ENCODE measurements at regions not wholly inside any gene's neighbourhood (a gene's known extent, or its start where the extent isn't known, plus 50 kb on each side); places are given as distances from the start of the nearest gene placed in this dataset.

GRCh38 chr2:129314120-129314519 is 665.3 kb upstream of the RAB6C start:
- no peak for TF ChIP-seq CTCF (conservative IDR thresholded peaks at IDR 0.05; ENCODE audit: low read depth, low read length)
- no peak for TF ChIP-seq EZH2 (IDR thresholded peaks at IDR 0.05; ENCODE audit: borderline replicate concordance, low read depth, low read length, poor library complexity, severe bottlenecking)

All from A673 (cell line).